Body of pancreas (tissue), 4 donors: ENCODE measurements at regions not wholly inside any gene's neighbourhood (a gene's known extent, or its start where the extent isn't known, plus 50 kb on each side); places are given as distances from the start of the nearest gene placed in this dataset.

ENCODE experiments used
- POLR2A ChIP-seq, 3 donors: fragments of 450-650 bp; IDR thresholded peaks; one replicate each; pipeline ENCODE4 v1.6.1; 2016; ENCODE audit warnings: antibody characterized with exemption in 3 of 3, mild to moderate bottlenecking in 2 of 3
- TF ChIP-seq, protein P1 (sequence below), 7 experiments: fragments of 450-650 bp in 4 of 7; fragments of 200-600 bp in 3 of 7; sonication (generic) in 3 of 7; IDR thresholded peaks; one replicate each; pipeline ENCODE4 v1.5.1; 2016 to 2019; ENCODE audit warnings: antibody characterized with exemption in 7 of 7

- TF ChIP-seq, protein P1, sequence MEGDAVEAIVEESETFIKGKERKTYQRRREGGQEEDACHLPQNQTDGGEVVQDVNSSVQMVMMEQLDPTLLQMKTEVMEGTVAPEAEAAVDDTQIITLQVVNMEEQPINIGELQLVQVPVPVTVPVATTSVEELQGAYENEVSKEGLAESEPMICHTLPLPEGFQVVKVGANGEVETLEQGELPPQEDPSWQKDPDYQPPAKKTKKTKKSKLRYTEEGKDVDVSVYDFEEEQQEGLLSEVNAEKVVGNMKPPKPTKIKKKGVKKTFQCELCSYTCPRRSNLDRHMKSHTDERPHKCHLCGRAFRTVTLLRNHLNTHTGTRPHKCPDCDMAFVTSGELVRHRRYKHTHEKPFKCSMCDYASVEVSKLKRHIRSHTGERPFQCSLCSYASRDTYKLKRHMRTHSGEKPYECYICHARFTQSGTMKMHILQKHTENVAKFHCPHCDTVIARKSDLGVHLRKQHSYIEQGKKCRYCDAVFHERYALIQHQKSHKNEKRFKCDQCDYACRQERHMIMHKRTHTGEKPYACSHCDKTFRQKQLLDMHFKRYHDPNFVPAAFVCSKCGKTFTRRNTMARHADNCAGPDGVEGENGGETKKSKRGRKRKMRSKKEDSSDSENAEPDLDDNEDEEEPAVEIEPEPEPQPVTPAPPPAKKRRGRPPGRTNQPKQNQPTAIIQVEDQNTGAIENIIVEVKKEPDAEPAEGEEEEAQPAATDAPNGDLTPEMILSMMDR (IDR thresholded peaks at IDR 0.05): no peak
- no peak for TF ChIP-seq POLR2A (IDR thresholded peaks at IDR 0.05)
Observed at GRCh38 chr21:29453511-29453910, 154.8 kb downstream of the BACH1 start.
